HG03342 (cell line): ENCODE measurements at regions not wholly inside any gene's neighbourhood (a gene's known extent, or its start where the extent isn't known, plus 50 kb on each side); places are given as distances from the start of the nearest gene placed in this dataset.

Experiments
- ATAC-seq: cut with Tn5 transposase; IDR thresholded peaks from one replicate; pipeline ENCODE4 v1.9.1; 2021; ENCODE audit warnings: mild to moderate bottlenecking, moderate library complexity; ENCODE audit not compliant: unreplicated experiment

GRCh38 chr2:139196754-139197153 lies 416.6 kb upstream of the NXPH2 start:
- ATAC-seq = no peak

- no peak for ATAC-seq
Measured at GRCh38 chr2:139194546-139194945, 414.4 kb upstream of the NXPH2 start.

- no peak for ATAC-seq
Measured at GRCh38 chr2:139177041-139177440, 396.9 kb upstream of the NXPH2 start.

GRCh38 chr2:139175510-139175909 lies 395.3 kb upstream of the NXPH2 start:
- no peak for ATAC-seq

GRCh38 chr2:139170406-139170805 lies 390.2 kb upstream of the NXPH2 start:
- no peak for ATAC-seq

- ATAC-seq = no peak
Measured at GRCh38 chr2:139165601-139166000, 385.4 kb upstream of the NXPH2 start.

- ATAC-seq = no peak
Measured at GRCh38 chr2:139165041-139165440, 384.9 kb upstream of the NXPH2 start.

GRCh38 chr2:139162957-139163356 lies 382.8 kb upstream of the NXPH2 start:
- ATAC-seq = no peak

- ATAC-seq = no peak
Measured at GRCh38 chr2:139162456-139162855, 382.3 kb upstream of the NXPH2 start.

- ATAC-seq = no peak
Measured at GRCh38 chr2:139160836-139161235, 380.6 kb upstream of the NXPH2 start.

- ATAC-seq = no peak
Measured at GRCh38 chr2:139159177-139159576, 379.0 kb upstream of the NXPH2 start.

GRCh38 chr2:139156730-139157129 lies 376.5 kb upstream of the NXPH2 start:
- ATAC-seq = no peak

GRCh38 chr2:139155991-139156390 lies 375.8 kb upstream of the NXPH2 start:
- ATAC-seq = no peak

- no peak for ATAC-seq
Measured at GRCh38 chr2:139142252-139142880, 362.2 kb upstream of the NXPH2 start.

- ATAC-seq = no peak
Measured at GRCh38 chr2:139124271-139124670, 344.1 kb upstream of the NXPH2 start.

GRCh38 chr2:139123795-139124194 lies 343.6 kb upstream of the NXPH2 start:
- ATAC-seq = no peak

- ATAC-seq = no peak
Measured at GRCh38 chr2:139122711-139123158, 342.5 kb upstream of the NXPH2 start.

GRCh38 chr2:139099721-139100120 lies 319.5 kb upstream of the NXPH2 start:
- no peak for ATAC-seq

GRCh38 chr2:139098961-139099360 lies 318.8 kb upstream of the NXPH2 start:
- no peak for ATAC-seq

GRCh38 chr2:139083121-139083520 lies 302.9 kb upstream of the NXPH2 start:
- ATAC-seq = no peak

GRCh38 chr2:139080244-139080643 lies 300.1 kb upstream of the NXPH2 start:
- ATAC-seq = no peak

- no peak for ATAC-seq
Measured at GRCh38 chr2:139079311-139079710, 299.1 kb upstream of the NXPH2 start.

- no peak for ATAC-seq
Measured at GRCh38 chr2:139078376-139078775, 298.2 kb upstream of the NXPH2 start.
